ENCODE measurements at regions not wholly inside any gene's neighbourhood (a gene's known extent, or its start where the extent isn't known, plus 50 kb on each side); places are given as distances from the start of the nearest gene placed in this dataset.

DNA sequence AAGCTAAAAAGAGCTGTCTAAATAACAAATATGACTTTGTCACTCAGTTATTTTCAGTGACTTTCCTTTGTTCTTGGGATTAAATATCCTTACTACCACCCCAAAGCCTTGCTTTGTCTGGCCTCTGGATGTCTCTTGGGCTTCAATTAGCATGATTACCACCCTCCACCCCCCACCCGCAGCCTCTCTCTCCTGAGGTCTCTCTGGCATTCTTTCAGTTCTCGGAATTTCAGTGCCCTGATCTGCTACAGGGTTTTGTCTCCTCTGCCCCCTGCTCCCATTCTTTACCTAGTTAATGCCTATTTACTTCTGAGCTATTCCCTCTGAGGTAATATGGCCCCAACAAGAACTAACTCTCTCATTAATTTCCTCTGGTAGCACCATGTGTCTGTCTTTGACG is 376.4 kb downstream of the DEPDC1B start:
- peaks cover 28% of the 10 kb centered on the region for H3K9me3 ChIP-seq (ENCODE audit: control insufficient read depth, low read length)
- Mint-ChIP-seq H3K4me1 (peaks cover 18% of the 10 kb centered on the region), H3K9me3 (peaks cover 36% of the 10 kb centered on the region), H3K27me3 (ENCODE audit: insufficient read depth) (peaks cover 1% of the 10 kb centered on the region), H3K27ac (no peak overlapping the region), H3K4me3 (no peak overlapping the region), H3K36me3 (ENCODE audit: low read depth) (peaks cover 8% of the 10 kb centered on the region)
- 39 to 54% methylated on average over 2 to 3 of the region's 3 CpGs for WGBS, 2 experiments (ENCODE audit: insufficient coverage in 1 of 2, insufficient read length in 1 of 2)
- DNase-seq: peak; percentile 85
- H3K9ac ChIP-seq (ENCODE audit: extremely low read depth, low read length, poor library complexity, severe bottlenecking): no peak overlapping the region
- H3K4me1 ChIP-seq (ENCODE audit: control insufficient read depth, insufficient read depth, low read length): peaks cover 11% of the 10 kb centered on the region
- H3K36me3 ChIP-seq (ENCODE audit: control insufficient read depth, insufficient read depth, low read length): no peaks in the 10 kb centered on the region
- H3K27me3 ChIP-seq (ENCODE audit: control insufficient read depth, insufficient read depth, low read length, poor library complexity, severe bottlenecking): no peaks in the 10 kb centered on the region
- TF ChIP-seq, protein P1, sequence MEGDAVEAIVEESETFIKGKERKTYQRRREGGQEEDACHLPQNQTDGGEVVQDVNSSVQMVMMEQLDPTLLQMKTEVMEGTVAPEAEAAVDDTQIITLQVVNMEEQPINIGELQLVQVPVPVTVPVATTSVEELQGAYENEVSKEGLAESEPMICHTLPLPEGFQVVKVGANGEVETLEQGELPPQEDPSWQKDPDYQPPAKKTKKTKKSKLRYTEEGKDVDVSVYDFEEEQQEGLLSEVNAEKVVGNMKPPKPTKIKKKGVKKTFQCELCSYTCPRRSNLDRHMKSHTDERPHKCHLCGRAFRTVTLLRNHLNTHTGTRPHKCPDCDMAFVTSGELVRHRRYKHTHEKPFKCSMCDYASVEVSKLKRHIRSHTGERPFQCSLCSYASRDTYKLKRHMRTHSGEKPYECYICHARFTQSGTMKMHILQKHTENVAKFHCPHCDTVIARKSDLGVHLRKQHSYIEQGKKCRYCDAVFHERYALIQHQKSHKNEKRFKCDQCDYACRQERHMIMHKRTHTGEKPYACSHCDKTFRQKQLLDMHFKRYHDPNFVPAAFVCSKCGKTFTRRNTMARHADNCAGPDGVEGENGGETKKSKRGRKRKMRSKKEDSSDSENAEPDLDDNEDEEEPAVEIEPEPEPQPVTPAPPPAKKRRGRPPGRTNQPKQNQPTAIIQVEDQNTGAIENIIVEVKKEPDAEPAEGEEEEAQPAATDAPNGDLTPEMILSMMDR (conservative IDR thresholded peaks at IDR 0.05): no peak
- no peak overlapping the region for H3K27ac ChIP-seq (ENCODE audit: low read depth, low read length)
- no peak overlapping the region for H3K4me3 ChIP-seq (ENCODE audit: low read length)

DNA sequence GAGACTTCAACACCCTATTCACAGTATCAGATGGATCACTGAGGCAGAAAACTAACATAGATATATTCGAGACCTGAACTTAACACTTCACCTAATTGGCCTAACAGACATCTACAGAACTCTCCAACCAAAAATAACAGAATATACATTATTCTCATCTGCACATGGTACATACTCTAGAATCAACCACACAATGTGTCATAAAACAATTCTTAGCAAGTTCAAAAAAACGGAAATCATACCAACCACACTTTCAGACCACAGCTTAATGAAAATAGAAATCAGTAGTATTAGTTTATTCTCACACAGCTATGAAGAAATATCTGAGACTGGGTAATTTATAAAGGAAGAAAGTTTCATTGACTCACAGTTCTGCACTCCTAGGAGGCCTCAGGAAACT is 387.9 kb downstream of the DEPDC1B start:
- Histone ChIP-seq H3K27ac (ENCODE audit: low read depth, low read length) (no peak overlapping the region), H3K27me3 (ENCODE audit: control insufficient read depth, insufficient read depth, low read length, poor library complexity, severe bottlenecking) (no peaks in the 10 kb centered on the region), H3K4me1 (ENCODE audit: control insufficient read depth, insufficient read depth, low read length) (no peaks in the 10 kb centered on the region), H3K9ac (ENCODE audit: extremely low read depth, low read length, poor library complexity, severe bottlenecking) (no peak overlapping the region), H3K36me3 (ENCODE audit: control insufficient read depth, insufficient read depth, low read length) (no peaks in the 10 kb centered on the region), H3K4me3 (ENCODE audit: low read length) (no peak overlapping the region), H3K9me3 (ENCODE audit: control insufficient read depth, low read length) (no peaks in the 10 kb centered on the region)
- Mint-ChIP-seq H3K4me3 (no peak overlapping the region), H3K27ac (no peak overlapping the region), H3K4me1 (peaks cover 4% of the 10 kb centered on the region), H3K36me3 (ENCODE audit: low read depth) (no peaks in the 10 kb centered on the region), H3K9me3 (no peaks in the 10 kb centered on the region), H3K27me3 (ENCODE audit: insufficient read depth) (no peaks in the 10 kb centered on the region)
- no peak for DNase-seq
- 74 to 90% methylated on average over 2 of the region's 2 CpGs for WGBS, 2 experiments (ENCODE audit: insufficient coverage in 1 of 2, insufficient read length in 1 of 2)
- TF ChIP-seq, protein P1 (conservative IDR thresholded peaks at IDR 0.05): no peak

DNA sequence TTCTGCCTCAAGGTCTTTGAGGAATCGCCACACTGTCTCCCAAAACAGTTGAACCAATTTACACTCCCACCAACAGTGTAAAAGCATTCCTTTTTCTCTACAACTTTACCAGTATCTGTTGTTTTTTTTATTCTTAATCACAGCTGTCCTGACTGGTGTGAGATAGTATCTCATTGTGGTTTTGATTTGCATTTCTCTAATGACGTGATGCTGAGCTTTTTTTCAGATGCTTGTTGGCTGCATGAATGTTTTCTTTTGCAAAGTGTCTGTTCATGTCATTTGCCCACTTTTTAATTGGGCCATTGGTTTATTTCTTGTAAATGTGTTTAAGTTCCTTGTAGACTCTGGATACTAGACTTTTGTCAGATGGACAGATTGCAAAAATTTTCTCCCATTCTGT is 400.0 kb downstream of the DEPDC1B start:
- no peaks in the 10 kb centered on the region for H3K27me3 ChIP-seq (ENCODE audit: control insufficient read depth, insufficient read depth, low read length, poor library complexity, severe bottlenecking)
- TF ChIP-seq, protein P1 (conservative IDR thresholded peaks at IDR 0.05): no peak
- Mint-ChIP-seq H3K27me3 (ENCODE audit: insufficient read depth) (no peaks in the 10 kb centered on the region), H3K4me1 (no peaks in the 10 kb centered on the region), H3K4me3 (no peak overlapping the region), H3K9me3 (peaks cover 17% of the 10 kb centered on the region), H3K27ac (no peak overlapping the region), H3K36me3 (ENCODE audit: low read depth) (peaks cover 3% of the 10 kb centered on the region)
- WGBS, 2 experiments (ENCODE audit: insufficient coverage in 1 of 2, insufficient read length in 1 of 2): 90 to 100% methylated on average over 1 to 2 of the region's 2 CpGs
- H3K36me3 ChIP-seq (ENCODE audit: control insufficient read depth, insufficient read depth, low read length): no peaks in the 10 kb centered on the region
- no peaks in the 10 kb centered on the region for H3K4me1 ChIP-seq (ENCODE audit: control insufficient read depth, insufficient read depth, low read length)
- H3K9ac ChIP-seq (ENCODE audit: extremely low read depth, low read length, poor library complexity, severe bottlenecking): no peak overlapping the region
- no peak overlapping the region for H3K27ac ChIP-seq (ENCODE audit: low read depth, low read length)
- no peak for DNase-seq
- peaks cover 10% of the 10 kb centered on the region for H3K9me3 ChIP-seq (ENCODE audit: control insufficient read depth, low read length)
- no peak overlapping the region for H3K4me3 ChIP-seq (ENCODE audit: low read length)
